ENCODE measurements at regions not wholly inside any gene's neighbourhood (a gene's known extent, or its start where the extent isn't known, plus 50 kb on each side); places are given as distances from the start of the nearest gene placed in this dataset.

GRCh38 chr12:98329589-98329988 lies 185.8 kb upstream of the TMPO start:
- no peak for TF ChIP-seq POLR2AphosphoS5 (IDR thresholded peaks at IDR 0.05)
- TF ChIP-seq CTCF (IDR thresholded peaks at IDR 0.05), result no peak
